Endothelial cell of umbilical vein (primary cell): ENCODE measurements at regions not wholly inside any gene's neighbourhood (a gene's known extent, or its start where the extent isn't known, plus 50 kb on each side); places are given as distances from the start of the nearest gene placed in this dataset.

Experiments
- EZH2 ChIP-seq: IDR thresholded peaks from 2 replicates; pipeline ENCODE4 v1.6.1; 2012; ENCODE audit warnings: borderline replicate concordance, low read depth, mild to moderate bottlenecking, moderate library complexity, low read length, inconsistent platforms; ENCODE audit not compliant: severe bottlenecking
- MAX ChIP-seq: IDR thresholded peaks from 2 replicates; pipeline ENCODE4 v1.6.1; 2011; ENCODE audit not compliant: insufficient read depth, insufficient read length

- TF ChIP-seq EZH2 (no peak), MAX (no peak)
These were observed 147.4 kb upstream of the MLN start for GRCh38 chr6:33950891-33951889.
